GM12878 (cell line): ENCODE measurements at regions not wholly inside any gene's neighbourhood (a gene's known extent, or its start where the extent isn't known, plus 50 kb on each side); places are given as distances from the start of the nearest gene placed in this dataset.

Source experiments
- ATAC-seq: fragments of 200-7000 bp; cut with Tn5 transposase; 3 replicates; pipeline ENCODE4 v1.9.1; 2020; ENCODE audit warnings: mild to moderate bottlenecking, moderate library complexity
- BruUV-seq: library from RNA; stranded (reverse); fragments of 400-500 nt; replicated peaks from 2 replicates; lab custom pipeline; 2021; lab: Mats Ljungman, UMichigan
- CTCF ChIA-PET: fragments of 300-600 bp; sonication (Branson Sonifier 250); formaldehyde crosslinking; extraction: SDS; loops from one replicate; lab custom pipeline; 2021; ENCODE audit warnings: inconsistent platforms; lab: Yijun Ruan, JAX
- POLR2A ChIA-PET: fragments of 350-600 bp; formaldehyde crosslinking; extraction: SDS; loops from one replicate; lab custom pipeline; 2021; ENCODE audit warnings: inconsistent platforms; lab: Charles Lee
- RAD21 ChIA-PET: fragments of 300-600 bp; sonication (Branson Sonifier 250); formaldehyde crosslinking; loops from one replicate; lab custom pipeline; 2023; ENCODE audit warnings: antibody characterized with exemption; ENCODE audit not compliant: unreplicated experiment; lab: Charles Lee
- SMC1A ChIA-PET: fragments of 300-600 bp; sonication (Branson Sonifier 250); formaldehyde crosslinking; loops from one replicate; lab custom pipeline; 2023; ENCODE audit not compliant: unreplicated experiment, uncharacterized antibody; lab: Charles Lee
- DNase-seq: peaks from one replicate; pipeline ENCODE4 v3.0.0-alpha.2; 2011; ENCODE audit warnings: low read depth, low spot score
- FAIRE-seq: peaks from 3 replicates; lab custom pipeline; 2011; peaks lifted over from hg19 to GRCh38; lab: Jason Lieb, UNC
- H2AFZ ChIP-seq: 2 replicates; pipeline ENCODE4 v1.6.0; 2011; ENCODE audit warnings: low read depth, low read length, control low read depth; ENCODE audit not compliant: control insufficient read depth
- H3K27ac ChIP-seq: 2 replicates; pipeline ENCODE4 v1.5.1; 2011; ENCODE audit warnings: control low read depth; ENCODE audit not compliant: control insufficient read depth, insufficient read depth
- H3K27me3 ChIP-seq, 2 experiments: replicated peaks in 1 of 2; 2 replicates each; pipeline versions ENCODE4 v1.6.0 to v1.6.1; 2011; ENCODE audit warnings: low read length in 1 of 2; ENCODE audit not compliant: control insufficient read depth in 2 of 2, insufficient read depth in 2 of 2
- H3K36me3 ChIP-seq, 2 experiments: 2 replicates each; pipeline ENCODE4 v1.5.1; 2011; ENCODE audit warnings: low read length in 1 of 2; ENCODE audit not compliant: control insufficient read depth in 2 of 2, insufficient read depth in 2 of 2
- H3K4me1 ChIP-seq: 2 replicates; pipeline ENCODE4 v1.6.1; 2011; ENCODE audit warnings: mild to moderate bottlenecking, low read length, moderate library complexity, mixed read lengths; ENCODE audit not compliant: control insufficient read depth, insufficient read depth
- H3K4me2 ChIP-seq: 2 replicates; pipeline ENCODE4 v1.6.0; 2011; ENCODE audit warnings: control low read depth; ENCODE audit not compliant: control insufficient read depth, insufficient read depth
- H3K4me3 ChIP-seq: fragments of 200-600 bp; sonication (generic); 2 replicates; pipeline ENCODE4 v1.5.1; 2016
- H3K79me2 ChIP-seq: 2 replicates; pipeline ENCODE4 v1.6.0; 2011; ENCODE audit warnings: low read length; ENCODE audit not compliant: control insufficient read depth, insufficient read depth
- H3K9ac ChIP-seq: 2 replicates; pipeline ENCODE4 v1.8.0; 2011; ENCODE audit warnings: low read length, control low read depth, mixed read lengths; ENCODE audit not compliant: control insufficient read depth, insufficient read depth
- H3K9me3 ChIP-seq: replicated peaks from 3 replicates; pipeline ENCODE4 v1.5.1; 2011; ENCODE audit warnings: mild to moderate bottlenecking, low read length; ENCODE audit not compliant: control insufficient read depth, insufficient read depth
- H4K20me1 ChIP-seq: 2 replicates; pipeline ENCODE4 v1.6.0; 2011; ENCODE audit not compliant: control insufficient read depth, insufficient read depth
- BRCA1 ChIP-seq: IDR thresholded peaks from 2 replicates; pipeline ENCODE4 v1.6.1; 2011; ENCODE audit warnings: low read depth, low read length, improper control_type of control experiment
- CBFB ChIP-seq: IDR thresholded peaks from 2 replicates; pipeline ENCODE4 v1.6.1; 2016; ENCODE audit warnings: antibody characterized with exemption, low read depth
- CEBPB ChIP-seq, 2 experiments: fragments of 150-350 bp in 1 of 2; IDR thresholded peaks; 2 replicates each; pipeline ENCODE4 v1.6.1; 2012 to 2014; ENCODE audit warnings: low read depth in 2 of 2, low read length in 2 of 2, borderline replicate concordance in 1 of 2, inconsistent platforms in 1 of 2
- CREM ChIP-seq: IDR thresholded peaks from 2 replicates; pipeline ENCODE4 v1.6.1; 2014; ENCODE audit warnings: antibody characterized with exemption, low read depth
- EZH2 ChIP-seq: IDR thresholded peaks from 2 replicates; pipeline ENCODE4 v1.6.1; 2012; ENCODE audit warnings: low read depth, mild to moderate bottlenecking, control low read depth, inconsistent platforms, low read length, borderline replicate concordance; ENCODE audit not compliant: control insufficient read depth
- FOXM1 ChIP-seq: IDR thresholded peaks from 2 replicates; pipeline ENCODE4 v1.6.1; 2012; ENCODE audit warnings: low read depth, mild to moderate bottlenecking, inconsistent platforms, low read length, moderate library complexity
- NBN ChIP-seq: fragments of 450-650 bp; IDR thresholded peaks from 2 replicates; pipeline ENCODE4 v1.6.1; 2016
- RFX5 ChIP-seq: IDR thresholded peaks from 2 replicates; pipeline ENCODE4 v1.6.1; 2011; ENCODE audit warnings: low read depth, low read length, improper control_type of control experiment
- SMAD1 ChIP-seq: fragments of 450-650 bp; IDR thresholded peaks from 2 replicates; pipeline ENCODE4 v1.6.1; 2018; ENCODE audit warnings: mild to moderate bottlenecking, low read depth; ENCODE audit not compliant: partially characterized antibody
- STAT3 ChIP-seq: IDR thresholded peaks from 2 replicates; pipeline ENCODE4 v1.6.1; 2011; ENCODE audit warnings: low read depth, low read length, improper control_type of control experiment
- TARDBP ChIP-seq: IDR thresholded peaks from 2 replicates; pipeline ENCODE4 v1.6.1; 2016; ENCODE audit warnings: borderline replicate concordance
- WGBS: methylation state at CpG from one replicate; pipeline ENCODE4 v1.1.6; 2016; ENCODE audit warnings: low lambda C conversion rate; ENCODE audit not compliant: insufficient replicate concordance, insufficient coverage; ENCODE audit errors: missing lambda C conversion rate; 5-methylcytosine and 5-hydroxymethylcytosine counted together
- in situ Hi-C: fragments of 300-500 bp; cut with MboI; formaldehyde crosslinking; loops from 9 replicates; pipeline ENCODE4 v1.14.3; 2018; ENCODE audit warnings: mixed read lengths
- intact Hi-C: fragments of 100-400 bp; cut with micrococcal nuclease; formaldehyde crosslinking; loops from one replicate; pipeline ENCODE4 v1.14.2; 2022; ENCODE audit not compliant: unreplicated experiment
- TF ChIP-seq, protein P1 (sequence below), 3 experiments: IDR thresholded peaks in 2 of 3; conservative IDR thresholded peaks in 1 of 3; 2 replicates each; pipeline ENCODE4 v1.5.1; 2011; ENCODE audit warnings: low read depth in 3 of 3, low read length in 3 of 3, mild to moderate bottlenecking in 3 of 3, control low read depth in 2 of 3, moderate library complexity in 2 of 3, inconsistent platforms in 1 of 3, mixed read lengths in 1 of 3; ENCODE audit not compliant: control insufficient read depth in 2 of 3, insufficient read depth in 1 of 3; ENCODE audit errors: extremely low read depth in 1 of 3
- TF ChIP-seq, protein P2 (sequence below): fragments of 450-650 bp; IDR thresholded peaks from 2 replicates; pipeline ENCODE4 v1.6.1; 2017; ENCODE audit warnings: borderline replicate concordance
- TF ChIP-seq, protein P3 (sequence below): fragments of 450-650 bp; formaldehyde crosslinking; IDR thresholded peaks from 2 replicates; pipeline ENCODE4 v1.5.0; 2022; ENCODE audit warnings: mild to moderate bottlenecking, missing genetic modification characterization
- TF ChIP-seq, protein P4 (sequence below): fragments of 450-650 bp; IDR thresholded peaks from 2 replicates; pipeline ENCODE4 v1.6.1; 2017; ENCODE audit warnings: mild to moderate bottlenecking

DNA sequence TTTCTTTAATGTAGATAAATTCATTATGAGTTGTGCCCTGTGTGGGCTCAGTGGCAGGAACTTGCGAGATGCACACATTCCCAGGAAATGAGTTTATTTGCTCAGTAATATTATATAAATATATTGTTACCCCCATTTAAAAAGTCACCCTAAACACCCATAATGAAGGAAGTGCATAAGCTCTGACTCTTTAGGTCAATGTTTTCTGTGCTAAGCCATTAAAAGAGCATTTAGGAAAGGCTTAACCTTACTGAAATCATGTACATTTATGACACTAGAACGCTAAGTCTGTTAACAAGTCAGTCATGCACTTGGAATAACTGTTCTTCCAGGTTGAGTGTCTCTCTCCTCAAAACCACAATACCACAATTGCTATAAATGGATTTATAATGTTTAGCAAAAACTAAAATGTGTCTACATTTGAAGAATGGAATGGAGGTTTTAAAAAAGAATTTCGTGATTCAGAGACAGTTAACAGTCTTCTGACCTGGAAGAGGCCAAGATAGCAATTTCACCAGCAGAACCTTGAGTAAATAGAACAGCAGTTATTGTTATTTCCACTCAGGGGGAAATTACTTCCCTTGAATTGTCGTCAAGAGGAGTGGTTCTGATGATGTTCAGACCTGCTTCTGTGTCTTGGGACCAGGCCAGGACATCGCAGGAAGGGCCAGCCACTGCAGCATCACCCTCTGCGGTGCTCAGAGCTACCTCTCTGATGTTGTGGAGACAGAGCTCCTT lies 91.1 kb upstream of the VEGFC start:
- no peak overlapping the region for H3K4me2 ChIP-seq
- no peak overlapping the region for H3K9ac ChIP-seq
- no peaks in the 10 kb centered on the region for H3K4me1 ChIP-seq
- H3K36me3 ChIP-seq = no peaks in the 10 kb centered on the region
- ChIA-PET CTCF (interaction anchor here (1.1 kb wide), 1 partner anchor 97 kb away, joined by 4 read pairs; no protein-coding TSS in a partner anchor), SMC1A (no interaction called here), POLR2A (no interaction called here), RAD21 (no interaction called here)
- no TSS peak for BruUV-seq
- no peak overlapping the region for H2AFZ ChIP-seq
- FAIRE-seq (no peak), ATAC-seq (no peak), DNase-seq (no peak)
- in situ Hi-C loops (no loop called here), intact Hi-C loops (no loop called here)
- H3K9me3 ChIP-seq = no peaks in the 10 kb centered on the region
- no peak overlapping the region for H3K27ac ChIP-seq
- H3K27me3 ChIP-seq = no peaks in the 10 kb centered on the region
- no peaks in the 10 kb centered on the region for H4K20me1 ChIP-seq
- 7% methylated on average over 6 of the region's 6 CpGs for WGBS
- no peak overlapping the region for H3K4me3 ChIP-seq
- H3K79me2 ChIP-seq = no peaks in the 10 kb centered on the region
- no peak for TF ChIP-seq RFX5
- TF ChIP-seq EZH2 = no peak
- no peak for TF ChIP-seq SMAD1
- no peak for TF ChIP-seq TARDBP
- no peak for TF ChIP-seq CBFB
- TF ChIP-seq, protein P1, sequence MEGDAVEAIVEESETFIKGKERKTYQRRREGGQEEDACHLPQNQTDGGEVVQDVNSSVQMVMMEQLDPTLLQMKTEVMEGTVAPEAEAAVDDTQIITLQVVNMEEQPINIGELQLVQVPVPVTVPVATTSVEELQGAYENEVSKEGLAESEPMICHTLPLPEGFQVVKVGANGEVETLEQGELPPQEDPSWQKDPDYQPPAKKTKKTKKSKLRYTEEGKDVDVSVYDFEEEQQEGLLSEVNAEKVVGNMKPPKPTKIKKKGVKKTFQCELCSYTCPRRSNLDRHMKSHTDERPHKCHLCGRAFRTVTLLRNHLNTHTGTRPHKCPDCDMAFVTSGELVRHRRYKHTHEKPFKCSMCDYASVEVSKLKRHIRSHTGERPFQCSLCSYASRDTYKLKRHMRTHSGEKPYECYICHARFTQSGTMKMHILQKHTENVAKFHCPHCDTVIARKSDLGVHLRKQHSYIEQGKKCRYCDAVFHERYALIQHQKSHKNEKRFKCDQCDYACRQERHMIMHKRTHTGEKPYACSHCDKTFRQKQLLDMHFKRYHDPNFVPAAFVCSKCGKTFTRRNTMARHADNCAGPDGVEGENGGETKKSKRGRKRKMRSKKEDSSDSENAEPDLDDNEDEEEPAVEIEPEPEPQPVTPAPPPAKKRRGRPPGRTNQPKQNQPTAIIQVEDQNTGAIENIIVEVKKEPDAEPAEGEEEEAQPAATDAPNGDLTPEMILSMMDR (IDR thresholded peaks at IDR 0.05 in 2 of 3, conservative IDR thresholded peaks at IDR 0.05 in 1 of 3; ENCODE audit: control insufficient read depth in 2 of 3, extremely low read depth in 1 of 3, insufficient read depth in 1 of 3, low read depth in 3 of 3, low read length in 3 of 3) = no peak
- TF ChIP-seq, protein P2, sequence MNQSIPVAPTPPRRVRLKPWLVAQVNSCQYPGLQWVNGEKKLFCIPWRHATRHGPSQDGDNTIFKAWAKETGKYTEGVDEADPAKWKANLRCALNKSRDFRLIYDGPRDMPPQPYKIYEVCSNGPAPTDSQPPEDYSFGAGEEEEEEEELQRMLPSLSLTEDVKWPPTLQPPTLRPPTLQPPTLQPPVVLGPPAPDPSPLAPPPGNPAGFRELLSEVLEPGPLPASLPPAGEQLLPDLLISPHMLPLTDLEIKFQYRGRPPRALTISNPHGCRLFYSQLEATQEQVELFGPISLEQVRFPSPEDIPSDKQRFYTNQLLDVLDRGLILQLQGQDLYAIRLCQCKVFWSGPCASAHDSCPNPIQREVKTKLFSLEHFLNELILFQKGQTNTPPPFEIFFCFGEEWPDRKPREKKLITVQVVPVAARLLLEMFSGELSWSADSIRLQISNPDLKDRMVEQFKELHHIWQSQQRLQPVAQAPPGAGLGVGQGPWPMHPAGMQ = no peak
- TF ChIP-seq, protein P3, sequence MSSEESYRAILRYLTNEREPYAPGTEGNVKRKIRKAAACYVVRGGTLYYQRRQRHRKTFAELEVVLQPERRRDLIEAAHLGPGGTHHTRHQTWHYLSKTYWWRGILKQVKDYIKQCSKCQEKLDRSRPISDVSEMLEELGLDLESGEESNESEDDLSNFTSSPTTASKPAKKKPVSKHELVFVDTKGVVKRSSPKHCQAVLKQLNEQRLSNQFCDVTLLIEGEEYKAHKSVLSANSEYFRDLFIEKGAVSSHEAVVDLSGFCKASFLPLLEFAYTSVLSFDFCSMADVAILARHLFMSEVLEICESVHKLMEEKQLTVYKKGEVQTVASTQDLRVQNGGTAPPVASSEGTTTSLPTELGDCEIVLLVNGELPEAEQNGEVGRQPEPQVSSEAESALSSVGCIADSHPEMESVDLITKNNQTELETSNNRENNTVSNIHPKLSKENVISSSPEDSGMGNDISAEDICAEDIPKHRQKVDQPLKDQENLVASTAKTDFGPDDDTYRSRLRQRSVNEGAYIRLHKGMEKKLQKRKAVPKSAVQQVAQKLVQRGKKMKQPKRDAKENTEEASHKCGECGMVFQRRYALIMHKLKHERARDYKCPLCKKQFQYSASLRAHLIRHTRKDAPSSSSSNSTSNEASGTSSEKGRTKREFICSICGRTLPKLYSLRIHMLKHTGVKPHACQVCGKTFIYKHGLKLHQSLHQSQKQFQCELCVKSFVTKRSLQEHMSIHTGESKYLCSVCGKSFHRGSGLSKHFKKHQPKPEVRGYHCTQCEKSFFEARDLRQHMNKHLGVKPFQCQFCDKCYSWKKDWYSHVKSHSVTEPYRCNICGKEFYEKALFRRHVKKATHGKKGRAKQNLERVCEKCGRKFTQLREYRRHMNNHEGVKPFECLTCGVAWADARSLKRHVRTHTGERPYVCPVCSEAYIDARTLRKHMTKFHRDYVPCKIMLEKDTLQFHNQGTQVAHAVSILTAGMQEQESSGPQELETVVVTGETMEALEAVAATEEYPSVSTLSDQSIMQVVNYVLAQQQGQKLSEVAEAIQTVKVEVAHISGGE = no peak
- TF ChIP-seq, protein P4, sequence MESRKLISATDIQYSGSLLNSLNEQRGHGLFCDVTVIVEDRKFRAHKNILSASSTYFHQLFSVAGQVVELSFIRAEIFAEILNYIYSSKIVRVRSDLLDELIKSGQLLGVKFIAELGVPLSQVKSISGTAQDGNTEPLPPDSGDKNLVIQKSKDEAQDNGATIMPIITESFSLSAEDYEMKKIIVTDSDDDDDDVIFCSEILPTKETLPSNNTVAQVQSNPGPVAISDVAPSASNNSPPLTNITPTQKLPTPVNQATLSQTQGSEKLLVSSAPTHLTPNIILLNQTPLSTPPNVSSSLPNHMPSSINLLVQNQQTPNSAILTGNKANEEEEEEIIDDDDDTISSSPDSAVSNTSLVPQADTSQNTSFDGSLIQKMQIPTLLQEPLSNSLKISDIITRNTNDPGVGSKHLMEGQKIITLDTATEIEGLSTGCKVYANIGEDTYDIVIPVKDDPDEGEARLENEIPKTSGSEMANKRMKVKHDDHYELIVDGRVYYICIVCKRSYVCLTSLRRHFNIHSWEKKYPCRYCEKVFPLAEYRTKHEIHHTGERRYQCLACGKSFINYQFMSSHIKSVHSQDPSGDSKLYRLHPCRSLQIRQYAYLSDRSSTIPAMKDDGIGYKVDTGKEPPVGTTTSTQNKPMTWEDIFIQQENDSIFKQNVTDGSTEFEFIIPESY = no peak
- no peak for TF ChIP-seq STAT3
- TF ChIP-seq FOXM1 = no peak
- no peak for TF ChIP-seq CEBPB (IDR thresholded peaks at IDR 0.05; ENCODE audit: borderline replicate concordance in 1 of 2, low read depth in 2 of 2, low read length in 2 of 2)
- no peak for TF ChIP-seq CREM
- no peak for TF ChIP-seq BRCA1
- no peak for TF ChIP-seq NBN
